Lower leg skin (tissue), 4 donors: ENCODE measurements at regions not wholly inside any gene's neighbourhood (a gene's known extent, or its start where the extent isn't known, plus 50 kb on each side); places are given as distances from the start of the nearest gene placed in this dataset.

ENCODE experiments used
- DNase-seq, 2 donors: peaks; one replicate each; pipeline ENCODE4 v3.0.0-alpha.2; 2019; ENCODE audit warnings: low spot score in 2 of 2
- H3K4me3 ChIP-seq: fragments of 200-600 bp; sonication (generic); 2 replicates; pipeline ENCODE4 v1.5.1; 2017; ENCODE audit warnings: mild to moderate bottlenecking, low read depth; ENCODE audit not compliant: poor library complexity, severe bottlenecking
- POLR2A ChIP-seq, 2 donors: fragments of 450-650 bp; IDR thresholded peaks; one replicate each; pipeline ENCODE4 v1.6.1; 2016 to 2017; ENCODE audit warnings: antibody characterized with exemption in 2 of 2, mild to moderate bottlenecking in 1 of 2, moderate library complexity in 1 of 2
- WGBS, 2 donors: methylation state at CpG; one replicate each; pipeline ENCODE4 v1.1.5; 2018; 5-methylcytosine and 5-hydroxymethylcytosine counted together
- intact Hi-C: fragments of 100-400 bp; cut with DNase I; formaldehyde crosslinking; loops from one replicate; pipeline ENCODE4 v1.15.0; 2023; ENCODE audit warnings: low total_unique reads
- TF ChIP-seq, protein P1 (sequence below), 3 donors: fragments of 450-650 bp; IDR thresholded peaks; one replicate each; pipeline ENCODE4 v1.5.1; 2016; ENCODE audit warnings: antibody characterized with exemption in 3 of 3, mild to moderate bottlenecking in 3 of 3, moderate library complexity in 2 of 3

DNA sequence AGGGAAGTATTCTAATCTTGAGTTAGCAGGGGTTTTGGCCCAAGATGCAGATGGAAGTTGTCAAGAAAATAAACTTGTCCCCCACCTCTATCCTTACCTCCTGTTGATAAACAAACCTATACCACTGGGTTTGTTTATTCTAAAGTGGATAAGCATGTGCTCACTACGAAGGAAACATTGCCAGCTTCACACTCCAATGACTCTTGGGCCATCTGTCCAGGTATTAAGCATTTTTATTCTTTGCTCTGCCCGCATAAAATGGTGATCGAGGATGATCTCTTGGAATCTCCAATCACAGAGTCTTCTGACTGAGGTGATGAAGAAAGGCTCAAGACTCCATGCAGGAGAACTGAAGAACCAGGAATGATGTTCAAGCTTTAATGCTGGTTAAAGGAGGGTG lies 1908.4 kb upstream of the PIK3C3 start:
- no peak for TF ChIP-seq POLR2A (IDR thresholded peaks at IDR 0.05)
- TF ChIP-seq, protein P1, sequence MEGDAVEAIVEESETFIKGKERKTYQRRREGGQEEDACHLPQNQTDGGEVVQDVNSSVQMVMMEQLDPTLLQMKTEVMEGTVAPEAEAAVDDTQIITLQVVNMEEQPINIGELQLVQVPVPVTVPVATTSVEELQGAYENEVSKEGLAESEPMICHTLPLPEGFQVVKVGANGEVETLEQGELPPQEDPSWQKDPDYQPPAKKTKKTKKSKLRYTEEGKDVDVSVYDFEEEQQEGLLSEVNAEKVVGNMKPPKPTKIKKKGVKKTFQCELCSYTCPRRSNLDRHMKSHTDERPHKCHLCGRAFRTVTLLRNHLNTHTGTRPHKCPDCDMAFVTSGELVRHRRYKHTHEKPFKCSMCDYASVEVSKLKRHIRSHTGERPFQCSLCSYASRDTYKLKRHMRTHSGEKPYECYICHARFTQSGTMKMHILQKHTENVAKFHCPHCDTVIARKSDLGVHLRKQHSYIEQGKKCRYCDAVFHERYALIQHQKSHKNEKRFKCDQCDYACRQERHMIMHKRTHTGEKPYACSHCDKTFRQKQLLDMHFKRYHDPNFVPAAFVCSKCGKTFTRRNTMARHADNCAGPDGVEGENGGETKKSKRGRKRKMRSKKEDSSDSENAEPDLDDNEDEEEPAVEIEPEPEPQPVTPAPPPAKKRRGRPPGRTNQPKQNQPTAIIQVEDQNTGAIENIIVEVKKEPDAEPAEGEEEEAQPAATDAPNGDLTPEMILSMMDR (IDR thresholded peaks at IDR 0.05): no peak
- no peak overlapping the region for H3K4me3 ChIP-seq
- WGBS, 2 donors: 90 to 93% methylated on average over 3 of the region's 3 CpGs
- no peak for DNase-seq
- intact Hi-C loops: no loop called here

DNA sequence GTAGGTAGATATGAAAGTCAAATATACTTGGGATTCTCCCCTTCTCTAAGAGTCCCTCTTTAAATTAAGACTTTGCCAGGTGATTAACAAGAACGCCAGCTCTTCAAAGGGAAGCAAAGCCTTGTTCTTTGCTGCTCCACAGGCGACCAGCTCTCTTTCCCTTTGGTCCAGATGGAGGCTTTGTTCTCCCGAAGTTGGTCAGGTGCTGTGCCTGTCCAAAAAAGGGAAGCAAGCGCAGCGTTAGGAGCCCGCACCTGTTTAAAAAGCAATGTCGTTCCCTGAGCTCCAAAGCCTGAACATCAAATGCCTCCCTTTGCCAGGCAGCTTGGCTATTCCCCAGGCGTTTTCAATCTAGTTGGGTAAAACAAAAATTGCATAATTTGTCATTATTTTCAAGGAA lies 1913.1 kb upstream of the PIK3C3 start:
- intact Hi-C loops: no loop called here
- no peak for TF ChIP-seq POLR2A (IDR thresholded peaks at IDR 0.05)
- TF ChIP-seq, protein P1 (IDR thresholded peaks at IDR 0.05): no peak
- 73 to 75% methylated on average over 8 of the region's 8 CpGs for WGBS, 2 donors
- no peak overlapping the region for H3K4me3 ChIP-seq
- no peak for DNase-seq

DNA sequence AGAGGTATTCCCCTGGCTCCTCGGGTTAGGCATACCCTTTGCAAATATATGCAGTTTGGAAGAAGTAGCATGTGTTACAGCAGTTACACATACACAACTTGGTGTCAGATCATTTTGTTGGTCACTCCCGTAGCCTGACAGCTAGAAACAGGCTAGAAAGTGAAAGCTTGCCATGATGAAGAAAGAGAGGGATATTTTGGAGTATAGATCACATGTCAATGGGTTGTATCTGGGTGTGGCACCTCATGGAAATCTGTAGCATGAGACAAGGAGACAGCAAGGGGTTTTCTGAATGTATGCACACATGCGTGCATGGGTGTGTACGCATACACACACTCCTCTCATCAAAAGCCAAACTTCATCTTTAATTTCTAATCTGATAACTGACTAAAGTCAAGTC lies 1914.5 kb upstream of the PIK3C3 start:
- TF ChIP-seq, protein P1 (IDR thresholded peaks at IDR 0.05): no peak
- TF ChIP-seq POLR2A (IDR thresholded peaks at IDR 0.05): no peak
- 87% methylated on average over 4 of the region's 4 CpGs for WGBS, 2 donors
- intact Hi-C loops: no loop called here
- H3K4me3 ChIP-seq: no peak overlapping the region
- no peak for DNase-seq

DNA sequence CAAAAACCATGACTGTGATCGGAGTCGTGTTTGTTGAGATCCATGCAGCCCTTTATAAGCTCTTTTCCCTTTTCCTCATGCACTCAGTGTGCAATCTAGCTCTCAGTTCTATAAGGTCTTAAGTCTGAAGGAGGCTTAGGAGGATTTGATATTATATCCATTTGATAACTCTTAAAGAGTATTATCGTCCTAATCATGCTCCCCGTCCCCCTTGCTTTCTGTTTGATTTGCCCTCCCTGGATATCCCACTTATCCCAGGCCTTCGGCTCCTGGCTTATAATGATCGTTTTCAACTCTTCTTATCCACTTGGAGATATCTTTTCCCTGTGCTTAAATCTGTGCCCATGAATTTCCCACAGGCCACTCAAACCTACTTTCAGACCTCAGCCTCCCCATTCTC lies 1917.7 kb upstream of the PIK3C3 start:
- WGBS, 2 donors: 87 to 96% methylated on average over 6 of the region's 6 CpGs
- H3K4me3 ChIP-seq: no peak overlapping the region
- DNase-seq: no peak
- no peak for TF ChIP-seq POLR2A (IDR thresholded peaks at IDR 0.05)
- TF ChIP-seq, protein P1 (IDR thresholded peaks at IDR 0.05): no peak
- intact Hi-C loops: no loop called here

DNA sequence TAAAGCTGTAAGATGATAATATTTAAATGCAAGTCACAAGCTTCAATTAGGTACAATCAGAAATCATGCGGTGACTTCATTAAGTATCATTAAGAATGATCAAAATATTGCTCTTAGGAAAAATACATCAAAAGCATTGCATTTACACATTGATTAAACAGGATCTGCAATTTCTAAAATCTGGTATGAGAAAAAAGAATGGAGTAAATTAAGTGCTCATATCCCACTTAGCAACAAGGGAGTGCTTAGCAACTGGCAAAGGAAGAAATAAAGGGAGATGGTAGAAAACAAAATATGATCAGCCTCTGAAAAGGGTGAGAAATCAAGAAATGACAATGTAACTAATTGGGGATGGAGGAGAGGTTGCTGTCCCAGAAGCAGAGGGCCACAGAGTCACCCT lies 1918.2 kb upstream of the PIK3C3 start:
- intact Hi-C loops: no loop called here
- 96% methylated on average over 1 of the region's 1 CpG for WGBS, 2 donors
- TF ChIP-seq POLR2A (IDR thresholded peaks at IDR 0.05): no peak
- TF ChIP-seq, protein P1 (IDR thresholded peaks at IDR 0.05): no peak
- no peak overlapping the region for H3K4me3 ChIP-seq
- no peak for DNase-seq

DNA sequence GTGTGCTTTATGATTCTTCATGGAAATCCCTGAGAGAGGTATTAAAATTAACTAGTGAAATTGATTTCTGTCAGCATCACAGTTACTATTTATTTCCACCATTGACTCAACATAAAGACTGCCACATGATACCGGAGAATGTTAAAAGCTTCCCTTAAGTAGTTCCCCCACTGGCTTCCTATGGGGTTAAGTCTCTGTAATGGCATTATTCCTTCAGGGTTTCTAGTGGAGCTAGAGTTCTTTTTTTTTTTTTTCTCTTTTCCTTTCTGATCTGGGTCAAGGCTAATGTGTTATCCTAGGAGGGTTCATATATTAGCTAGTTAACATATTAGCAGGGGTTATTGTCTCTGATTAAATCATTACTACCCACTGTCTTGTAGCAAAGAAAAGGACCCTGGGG lies 1919.1 kb upstream of the PIK3C3 start:
- DNase-seq: no peak
- 94 to 96% methylated on average over 1 of the region's 1 CpG for WGBS, 2 donors
- H3K4me3 ChIP-seq: no peak overlapping the region
- intact Hi-C loops: no loop called here
- TF ChIP-seq, protein P1 (IDR thresholded peaks at IDR 0.05): no peak
- TF ChIP-seq POLR2A (IDR thresholded peaks at IDR 0.05): no peak
